GM12878 (cell line): ENCODE measurements at regions not wholly inside any gene's neighbourhood (a gene's known extent, or its start where the extent isn't known, plus 50 kb on each side); places are given as distances from the start of the nearest gene placed in this dataset.

ENCODE experiments used
- CREB1 ChIP-seq: IDR thresholded peaks from 2 replicates; pipeline ENCODE4 v1.6.1; 2012; ENCODE audit warnings: low read depth, mild to moderate bottlenecking, inconsistent platforms
- CTCF ChIP-seq, 3 experiments: IDR thresholded peaks in 2 of 3; conservative IDR thresholded peaks in 1 of 3; 2 replicates each; pipeline ENCODE4 v1.5.1; 2011; ENCODE audit warnings: low read depth in 3 of 3, low read length in 3 of 3, mild to moderate bottlenecking in 3 of 3, control low read depth in 2 of 3, moderate library complexity in 2 of 3, inconsistent platforms in 1 of 3, mixed read lengths in 1 of 3; ENCODE audit not compliant: control insufficient read depth in 2 of 3, insufficient read depth in 1 of 3; ENCODE audit errors: extremely low read depth in 1 of 3
- ESRRA ChIP-seq: IDR thresholded peaks from 2 replicates; pipeline ENCODE4 v1.6.1; 2012; ENCODE audit warnings: mild to moderate bottlenecking, low read length, improper control_type of control experiment
- GABPA ChIP-seq: IDR thresholded peaks from 2 replicates; pipeline ENCODE4 v1.6.1; 2014; ENCODE audit warnings: antibody characterized with exemption, low read depth, mild to moderate bottlenecking, inconsistent platforms
- HDAC2 ChIP-seq: fragments of 200-600 bp; sonication (generic); IDR thresholded peaks from 2 replicates; pipeline ENCODE4 v1.6.1; 2017
- POLR2A ChIP-seq: IDR thresholded peaks from 2 replicates; pipeline ENCODE4 v1.6.1; 2011; ENCODE audit warnings: low read depth, mild to moderate bottlenecking, low read length
- RFX5 ChIP-seq: IDR thresholded peaks from 2 replicates; pipeline ENCODE4 v1.6.1; 2011; ENCODE audit warnings: low read depth, low read length, improper control_type of control experiment
- STAT1 ChIP-seq: fragments of 450-650 bp; conservative IDR thresholded peaks from 2 replicates; pipeline ENCODE4 v1.6.1; 2014; ENCODE audit warnings: antibody characterized with exemption, mild to moderate bottlenecking
- YBX1 ChIP-seq: fragments of 450-650 bp; IDR thresholded peaks from 2 replicates; pipeline ENCODE4 v1.6.1; 2016; ENCODE audit warnings: antibody characterized with exemption
- TF ChIP-seq, protein P1 (sequence below): IDR thresholded peaks from 2 replicates; pipeline ENCODE4 v1.6.1; 2012; ENCODE audit warnings: low read depth, low read length, improper control_type of control experiment

- TF ChIP-seq RFX5 (no peak), CTCF (IDR thresholded peaks at IDR 0.05 in 2 of 3, conservative IDR thresholded peaks at IDR 0.05 in 1 of 3; ENCODE audit: control insufficient read depth in 2 of 3, extremely low read depth in 1 of 3, insufficient read depth in 1 of 3, low read depth in 3 of 3, low read length in 3 of 3) (no peak), CREB1 (no peak), GABPA (no peak), YBX1 (no peak), POLR2A (no peak), HDAC2 (no peak), STAT1 (no peak), ESRRA (no peak)
- TF ChIP-seq, protein P1, sequence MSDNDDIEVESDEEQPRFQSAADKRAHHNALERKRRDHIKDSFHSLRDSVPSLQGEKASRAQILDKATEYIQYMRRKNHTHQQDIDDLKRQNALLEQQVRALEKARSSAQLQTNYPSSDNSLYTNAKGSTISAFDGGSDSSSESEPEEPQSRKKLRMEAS: no peak
Observed at GRCh38 chr20:39468703-39469102, 506.6 kb downstream of the DHX35 start.
